SK-N-MC (cell line): ENCODE measurements at regions not wholly inside any gene's neighbourhood (a gene's known extent, or its start where the extent isn't known, plus 50 kb on each side); places are given as distances from the start of the nearest gene placed in this dataset.

Experiments
- DNase-seq: peaks from one replicate; pipeline ENCODE4 v3.0.0-alpha.2; 2011; ENCODE audit warnings: low read depth, low spot score
- H3K27ac ChIP-seq: fragments of 200-600 bp; sonication (generic); 2 replicates; pipeline ENCODE4 v1.5.1; 2016; ENCODE audit warnings: mixed run types
- H3K36me3 ChIP-seq: fragments of 200-600 bp; sonication (generic); 2 replicates; pipeline ENCODE4 v1.6.1; 2017; ENCODE audit warnings: antibody characterized with exemption, low read length, mixed read lengths; ENCODE audit not compliant: insufficient read depth
- H3K4me3 ChIP-seq: fragments of 200-600 bp; sonication (generic); 2 replicates; pipeline ENCODE4 v1.5.1; 2016
- H3K9ac ChIP-seq: fragments of 200-600 bp; sonication (generic); 2 replicates; pipeline ENCODE4 v1.8.0; 2017; ENCODE audit warnings: mixed run types, mixed read lengths; ENCODE audit not compliant: insufficient read length
- H3K9me3 ChIP-seq: fragments of 200-600 bp; sonication (generic); 2 replicates; pipeline ENCODE4 v1.6.1; 2017; ENCODE audit warnings: low read depth, mild to moderate bottlenecking, antibody characterized with exemption, low read length, moderate library complexity, mixed read lengths
- EZH2 ChIP-seq: fragments of 200-600 bp; sonication (generic); IDR thresholded peaks from one replicate; pipeline ENCODE4 v1.6.1; 2017; ENCODE audit warnings: antibody characterized with exemption
- FOXP2 ChIP-seq: optimal IDR thresholded peaks from 2 replicates; pipeline ENCODE3; 2011; ENCODE audit warnings: mild to moderate bottlenecking, moderate library complexity; ENCODE audit not compliant: insufficient read depth; ENCODE audit errors: extremely low read length, control extremely low read depth
- POLR2AphosphoS5 ChIP-seq: IDR thresholded peaks from 2 replicates; pipeline ENCODE4 v1.6.1; 2012; ENCODE audit warnings: mild to moderate bottlenecking, low read depth, low read length, borderline replicate concordance

- no peaks in the 10 kb centered on the region for H3K36me3 ChIP-seq
- no peak for TF ChIP-seq FOXP2
- no peak for TF ChIP-seq EZH2
- TF ChIP-seq POLR2AphosphoS5: no peak
- no peaks in the 10 kb centered on the region for H3K9me3 ChIP-seq
- H3K4me3 ChIP-seq: no peak overlapping the region
- DNase-seq: no peak
- no peak overlapping the region for H3K27ac ChIP-seq
- no peak overlapping the region for H3K9ac ChIP-seq
These were observed 289.6 kb upstream of the RAB6C start for GRCh38 chr2:129689653-129690448.

GRCh38 chr2:129695496-129695895, 284.0 kb upstream of the RAB6C start:
- H3K9ac ChIP-seq: no peak overlapping the region
- H3K9me3 ChIP-seq: no peaks in the 10 kb centered on the region
- no peaks in the 10 kb centered on the region for H3K36me3 ChIP-seq
- no peak for DNase-seq
- no peak for TF ChIP-seq EZH2
- TF ChIP-seq POLR2AphosphoS5: no peak
- no peak for TF ChIP-seq FOXP2
- no peak overlapping the region for H3K27ac ChIP-seq
- H3K4me3 ChIP-seq: no peak overlapping the region

- no peak for DNase-seq
- no peaks in the 10 kb centered on the region for H3K9me3 ChIP-seq
- no peak overlapping the region for H3K4me3 ChIP-seq
- H3K9ac ChIP-seq: no peak overlapping the region
- TF ChIP-seq FOXP2: no peak
- no peak for TF ChIP-seq POLR2AphosphoS5
- no peak for TF ChIP-seq EZH2
- H3K27ac ChIP-seq: no peak overlapping the region
- no peaks in the 10 kb centered on the region for H3K36me3 ChIP-seq
These were observed 280.9 kb upstream of the RAB6C start for GRCh38 chr2:129698593-129698992.

- H3K9ac ChIP-seq: no peak overlapping the region
- no peak overlapping the region for H3K27ac ChIP-seq
- no peak for DNase-seq
- H3K9me3 ChIP-seq: no peaks in the 10 kb centered on the region
- no peak for TF ChIP-seq POLR2AphosphoS5
- no peak for TF ChIP-seq EZH2
- no peak for TF ChIP-seq FOXP2
- no peaks in the 10 kb centered on the region for H3K36me3 ChIP-seq
- H3K4me3 ChIP-seq: no peak overlapping the region
These were observed 279.5 kb upstream of the RAB6C start for GRCh38 chr2:129699781-129700573.

- H3K9me3 ChIP-seq: no peaks in the 10 kb centered on the region
- DNase-seq: no peak
- H3K9ac ChIP-seq: no peak overlapping the region
- H3K4me3 ChIP-seq: no peak overlapping the region
- no peaks in the 10 kb centered on the region for H3K36me3 ChIP-seq
- TF ChIP-seq FOXP2 (no peak), EZH2 (no peak), POLR2AphosphoS5 (no peak)
- H3K27ac ChIP-seq: no peak overlapping the region
These were observed 276.9 kb upstream of the RAB6C start for GRCh38 chr2:129702416-129703176.

GRCh38 chr2:129705085-129705484, 274.4 kb upstream of the RAB6C start:
- Histone ChIP-seq H3K9me3 (no peaks in the 10 kb centered on the region), H3K4me3 (no peak overlapping the region), H3K36me3 (no peaks in the 10 kb centered on the region), H3K27ac (no peak overlapping the region), H3K9ac (no peak overlapping the region)
- no peak for TF ChIP-seq FOXP2
- no peak for TF ChIP-seq EZH2
- TF ChIP-seq POLR2AphosphoS5: no peak
- no peak for DNase-seq

GRCh38 chr2:129707800-129708199, 271.7 kb upstream of the RAB6C start:
- no peak overlapping the region for H3K9ac ChIP-seq
- no peak for DNase-seq
- no peaks in the 10 kb centered on the region for H3K36me3 ChIP-seq
- no peak overlapping the region for H3K4me3 ChIP-seq
- TF ChIP-seq EZH2 (no peak), POLR2AphosphoS5 (no peak), FOXP2 (no peak)
- H3K27ac ChIP-seq: no peak overlapping the region
- no peaks in the 10 kb centered on the region for H3K9me3 ChIP-seq

GRCh38 chr2:129708221-129708967, 271.1 kb upstream of the RAB6C start:
- no peak for DNase-seq
- TF ChIP-seq POLR2AphosphoS5: no peak
- no peak for TF ChIP-seq FOXP2
- no peak for TF ChIP-seq EZH2
- H3K9ac ChIP-seq: no peak overlapping the region

More at GRCh38 chr2:129708221-129708967, 271.1 kb upstream of the RAB6C start:
- Histone ChIP-seq H3K9me3 (no peaks in the 10 kb centered on the region), H3K4me3 (no peak overlapping the region), H3K27ac (no peak overlapping the region), H3K36me3 (no peaks in the 10 kb centered on the region)
